Keratinocyte (primary cell): ENCODE measurements at regions not wholly inside any gene's neighbourhood (a gene's known extent, or its start where the extent isn't known, plus 50 kb on each side); places are given as distances from the start of the nearest gene placed in this dataset.

Experiments
- DNase-seq: peaks from one replicate; pipeline ENCODE4 v3.0.0-alpha.2; 2011; ENCODE audit warnings: low read depth, missing footprints, low spot score
- FAIRE-seq: peaks from 2 replicates; lab custom pipeline; 2011; peaks lifted over from hg19 to GRCh38; lab: Jason Lieb, UNC
- H2AFZ ChIP-seq: 2 replicates; pipeline ENCODE4 v1.6.0; 2012; ENCODE audit warnings: low read length, control low read depth, inconsistent platforms; ENCODE audit not compliant: control insufficient read depth
- H3K27ac ChIP-seq: 2 replicates; pipeline ENCODE4 v1.5.1; 2011; ENCODE audit warnings: low read length; ENCODE audit not compliant: control insufficient read depth, insufficient read depth
- H3K27me3 ChIP-seq: 3 replicates; pipeline ENCODE4 v1.6.0; 2011; ENCODE audit warnings: low read length; ENCODE audit not compliant: control insufficient read depth, insufficient read depth; ENCODE audit errors: extremely low read depth
- H3K36me3 ChIP-seq, 2 experiments: 2 replicates in 1 of 2; 3 replicates in 1 of 2; pipeline ENCODE4 v1.5.1; 2011; ENCODE audit warnings: low read length in 2 of 2, mild to moderate bottlenecking in 1 of 2; ENCODE audit not compliant: control insufficient read depth in 2 of 2, insufficient read depth in 2 of 2; ENCODE audit errors: extremely low read depth in 1 of 2
- H3K4me1 ChIP-seq: 3 replicates; pipeline ENCODE4 v1.5.1; 2011; ENCODE audit warnings: low read length; ENCODE audit not compliant: control insufficient read depth, insufficient read depth; ENCODE audit errors: extremely low read depth
- H3K4me2 ChIP-seq: 3 replicates; pipeline ENCODE4 v1.6.0; 2011; ENCODE audit warnings: low read depth, low read length; ENCODE audit not compliant: control insufficient read depth, insufficient read depth; ENCODE audit errors: extremely low read depth
- H3K4me3 ChIP-seq, 3 experiments: fragments of 200-600 bp in 1 of 3; sonication (generic) in 1 of 3; 2 replicates in 2 of 3; 3 replicates in 1 of 3; pipeline ENCODE4 v1.5.1; 2011 to 2016; ENCODE audit warnings: low read length in 3 of 3, mild to moderate bottlenecking in 3 of 3, control low read depth in 2 of 3, inconsistent platforms in 1 of 3, low read depth in 1 of 3, mixed read lengths in 1 of 3, mixed run types in 1 of 3, moderate library complexity in 1 of 3; ENCODE audit not compliant: control insufficient read depth in 2 of 3, insufficient read depth in 2 of 3; ENCODE audit errors: extremely low read depth in 1 of 3
- H3K79me2 ChIP-seq: 2 replicates; pipeline ENCODE4 v1.6.0; 2012; ENCODE audit warnings: low read length; ENCODE audit not compliant: control insufficient read depth, insufficient read depth
- H3K9ac ChIP-seq: 3 replicates; pipeline ENCODE4 v1.6.0; 2011; ENCODE audit warnings: low read length; ENCODE audit not compliant: control insufficient read depth, insufficient read depth; ENCODE audit errors: extremely low read depth
- H3K9me1 ChIP-seq: 3 replicates; pipeline ENCODE4 v1.6.0; 2011; ENCODE audit warnings: low read length; ENCODE audit not compliant: control insufficient read depth, insufficient read depth; ENCODE audit errors: extremely low read depth
- H3K9me3 ChIP-seq: 2 replicates; pipeline ENCODE4 v1.5.1; 2012; ENCODE audit warnings: low read depth, low read length; ENCODE audit not compliant: control insufficient read depth
- H4K20me1 ChIP-seq: 3 replicates; pipeline ENCODE4 v1.6.0; 2011; ENCODE audit warnings: low read length; ENCODE audit not compliant: control insufficient read depth, insufficient read depth; ENCODE audit errors: extremely low read depth
- CTCF ChIP-seq, 3 experiments: IDR thresholded peaks in 1 of 3; conservative IDR thresholded peaks in 1 of 3; optimal IDR thresholded peaks in 1 of 3; 2 replicates in 2 of 3; 3 replicates in 1 of 3; pipeline versions ENCODE3 to v1.5.1; 2011; ENCODE audit warnings: low read length in 3 of 3, mild to moderate bottlenecking in 3 of 3, moderate library complexity in 2 of 3, control low read depth in 1 of 3, inconsistent platforms in 1 of 3; ENCODE audit not compliant: insufficient read depth in 2 of 3; ENCODE audit errors: extremely low read depth in 1 of 3
- EZH2 ChIP-seq: IDR thresholded peaks from one replicate; pipeline ENCODE4 v1.6.1; 2012; ENCODE audit warnings: inconsistent platforms, mild to moderate bottlenecking, low read length, moderate library complexity
- dilution Hi-C: fragments of 300-500 bp; cut with MboI; formaldehyde crosslinking; loops from one replicate; pipeline ENCODE4 v1.7.0; 2020; ENCODE audit warnings: low sequenced_read_pairs; ENCODE audit not compliant: extremely low pct_ligation_motif_present

GRCh38 chr5:155983954-155984353 lies 343.0 kb upstream of the SGCD start:
- no peak overlapping the region for H3K27ac ChIP-seq
- no peak for FAIRE-seq

GRCh38 chr5:155987265-155987810 lies 339.6 kb upstream of the SGCD start:
- Histone ChIP-seq H3K4me3 (no peak overlapping the region), H3K79me2 (no peaks in the 10 kb centered on the region), H3K27ac (no peak overlapping the region), H3K27me3 (no peaks in the 10 kb centered on the region), H3K4me1 (no peaks in the 10 kb centered on the region), H2AFZ (no peak overlapping the region), H4K20me1 (no peaks in the 10 kb centered on the region), H3K9me3 (no peaks in the 10 kb centered on the region), H3K4me2 (no peak overlapping the region), H3K9me1 (no peaks in the 10 kb centered on the region), H3K9ac (no peak overlapping the region), H3K36me3 (no peaks in the 10 kb centered on the region)
- FAIRE-seq (no peak), DNase-seq (no peak)
- dilution Hi-C loops: no loop called here
- TF ChIP-seq CTCF (optimal IDR thresholded peaks at IDR 0.05 in 1 of 3, IDR thresholded peaks at IDR 0.05 in 1 of 3, conservative IDR thresholded peaks at IDR 0.05 in 1 of 3; ENCODE audit: extremely low read depth in 1 of 3, insufficient read depth in 2 of 3, low read length in 3 of 3): no peak
- TF ChIP-seq EZH2: no peak

More at GRCh38 chr5:155983954-155984353, 343.0 kb upstream of the SGCD start:
- TF ChIP-seq CTCF (optimal IDR thresholded peaks at IDR 0.05 in 1 of 3, IDR thresholded peaks at IDR 0.05 in 1 of 3, conservative IDR thresholded peaks at IDR 0.05 in 1 of 3; ENCODE audit: extremely low read depth in 1 of 3, insufficient read depth in 2 of 3, low read length in 3 of 3) (no peak), EZH2 (no peak)
- Histone ChIP-seq H3K9me3 (no peaks in the 10 kb centered on the region), H3K27me3 (no peaks in the 10 kb centered on the region), H2AFZ (no peak overlapping the region), H3K79me2 (no peaks in the 10 kb centered on the region), H3K4me3 (no peak overlapping the region), H3K9ac (no peak overlapping the region), H3K9me1 (no peaks in the 10 kb centered on the region), H3K4me1 (no peaks in the 10 kb centered on the region), H3K4me2 (no peak overlapping the region), H3K36me3 (no peaks in the 10 kb centered on the region), H4K20me1 (no peaks in the 10 kb centered on the region)
- DNase-seq: no peak
- dilution Hi-C loops: no loop called here
